Omental fat pad (tissue), 3 donors: ENCODE measurements at regions not wholly inside any gene's neighbourhood (a gene's known extent, or its start where the extent isn't known, plus 50 kb on each side); places are given as distances from the start of the nearest gene placed in this dataset.

ENCODE experiments used
- ATAC-seq: fragments of 150-250 bp; one replicate; pipeline ENCODE4 v1.9.1; 2016; ENCODE audit warnings: mild to moderate bottlenecking, moderate library complexity; ENCODE audit not compliant: low FRiP score
- DNase-seq: peaks from one replicate; pipeline ENCODE4 v3.0.0-alpha.2; 2019; ENCODE audit warnings: low spot score
- CTCF ChIP-seq, 3 donors: fragments of 450-650 bp; IDR thresholded peaks; one replicate each; pipeline ENCODE4 v1.5.1; 2016 to 2017; ENCODE audit warnings: antibody characterized with exemption in 3 of 3, mild to moderate bottlenecking in 3 of 3, moderate library complexity in 2 of 3

GRCh38 chr4:123955167-123955800, 558.7 kb downstream of the SPRY1 start:
- ATAC-seq (no peak), DNase-seq (no peak)
- no peak for TF ChIP-seq CTCF (IDR thresholded peaks at IDR 0.05)

- DNase-seq, result no peak
- ATAC-seq, result no peak
- TF ChIP-seq CTCF (IDR thresholded peaks at IDR 0.05), result no peak
These were observed 559.6 kb downstream of the SPRY1 start for GRCh38 chr4:123956204-123956603.

- TF ChIP-seq CTCF (IDR thresholded peaks at IDR 0.05), result no peak
- ATAC-seq, result no peak
- no peak for DNase-seq
These were observed 570.6 kb downstream of the SPRY1 start for GRCh38 chr4:123966990-123967769.

DNA sequence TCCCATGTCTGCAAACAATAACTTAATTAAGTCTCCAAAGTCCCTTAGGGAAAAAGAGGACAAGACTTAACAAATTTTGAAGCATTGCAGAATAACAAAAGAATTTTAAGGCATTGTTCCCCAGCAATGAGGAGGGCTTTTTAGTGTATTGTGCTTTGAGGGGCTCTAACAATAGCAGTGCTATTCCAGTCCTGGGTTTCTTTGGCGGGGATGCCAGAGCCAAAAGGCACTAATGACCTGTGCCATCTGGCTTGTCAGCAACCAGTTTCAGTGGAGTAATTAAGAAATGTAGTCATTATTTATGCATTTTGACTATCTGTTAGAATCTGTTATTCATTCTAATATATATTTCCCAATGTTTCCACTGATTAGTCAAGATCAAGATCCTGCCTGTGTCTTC, 575.4 kb downstream of the SPRY1 start:
- ATAC-seq, result no peak
- no peak for TF ChIP-seq CTCF (IDR thresholded peaks at IDR 0.05)
- DNase-seq, result no peak

DNA sequence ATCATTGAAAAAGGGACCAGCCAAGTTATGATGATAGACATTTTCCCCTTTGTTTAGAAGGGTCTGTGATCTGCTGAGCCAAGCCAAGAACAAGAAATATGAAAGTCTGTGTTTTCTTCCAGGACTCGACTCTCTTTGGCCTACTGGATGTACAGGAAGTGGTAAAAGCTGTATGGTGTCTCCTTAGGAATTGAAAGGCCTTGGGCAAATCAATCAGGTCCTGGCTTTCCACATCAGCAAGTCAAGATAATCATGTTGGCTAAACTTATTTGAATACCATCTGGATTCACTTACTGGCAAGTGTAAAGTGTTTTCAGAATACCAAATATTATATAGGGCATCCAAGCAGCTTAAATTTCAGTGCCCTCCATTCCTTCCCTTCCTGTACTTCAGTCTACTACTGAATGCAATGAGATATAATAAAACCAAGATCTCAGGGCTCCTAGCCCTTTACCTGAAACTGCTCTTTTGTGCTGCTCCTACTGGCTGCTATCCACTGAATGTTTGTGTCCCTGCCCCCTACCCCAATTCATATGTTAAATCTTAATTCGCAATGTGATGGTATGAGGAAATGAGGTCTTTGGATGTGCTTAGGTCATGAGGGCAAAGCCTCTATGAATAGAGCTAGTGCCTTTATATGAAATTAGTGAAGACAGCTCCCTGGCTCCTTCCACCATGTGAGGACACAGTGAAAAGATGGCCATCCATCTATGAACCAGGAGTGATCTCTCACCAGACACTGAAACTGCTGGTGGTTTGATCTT, 578.0 kb downstream of the SPRY1 start:
- ATAC-seq, result no peak
- TF ChIP-seq CTCF (IDR thresholded peaks at IDR 0.05), result no peak
- DNase-seq, result no peak

- ATAC-seq (no peak), DNase-seq (no peak)
- no peak for TF ChIP-seq CTCF (IDR thresholded peaks at IDR 0.05)
These were observed 579.7 kb downstream of the SPRY1 start for GRCh38 chr4:123976285-123976684.
